HCT116 (cell line): ENCODE measurements at regions not wholly inside any gene's neighbourhood (a gene's known extent, or its start where the extent isn't known, plus 50 kb on each side); places are given as distances from the start of the nearest gene placed in this dataset.

Source experiments
- ATAC-seq: fragments of 200-7000 bp; cut with Tn5 transposase; 2 replicates; pipeline ENCODE4 v1.9.1; 2020; ENCODE audit warnings: mild to moderate bottlenecking, moderate library complexity
- BruUV-seq: library from RNA; stranded (reverse); fragments of 400-500 nt; replicated peaks from 2 replicates; lab custom pipeline; 2021; lab: Mats Ljungman, UMichigan
- CTCF ChIA-PET: fragments of 300-600 bp; sonication (Branson Sonifier 250); formaldehyde crosslinking; loops from one replicate; lab custom pipeline; 2021; ENCODE audit warnings: antibody characterized with exemption; lab: Charles Lee
- POLR2A ChIA-PET: fragments of 300-600, 350-600 bp; sonication (Branson Sonifier 250); formaldehyde crosslinking; loops from one replicate; lab custom pipeline; 2021; ENCODE audit warnings: antibody characterized with exemption; lab: Charles Lee
- RAD21 ChIA-PET, 2 experiments: fragments of 300-600 bp; sonication (Branson Sonifier 250); formaldehyde crosslinking; loops; one replicate each; lab custom pipeline; 2023; ENCODE audit warnings: low total read pairs in 2 of 2; ENCODE audit not compliant: uncharacterized antibody in 2 of 2, unreplicated experiment in 2 of 2, low non-redundant PET in 1 of 2; lab: Charles Lee
- DNase-seq: peaks from one replicate; pipeline ENCODE4 v3.0.0-alpha.2; 2010; ENCODE audit warnings: low read depth, low spot score
- H2AFZ ChIP-seq: fragments of 200-600 bp; shearing (Covaris generic), sonication (generic); 2 replicates; pipeline ENCODE4 v1.6.1; 2017; ENCODE audit warnings: low read depth, mixed run types, mixed read lengths, antibody characterized with exemption, low read length; ENCODE audit not compliant: poor library complexity, severe bottlenecking
- H3K27ac ChIP-seq: 2 replicates; pipeline ENCODE4 v1.5.1; 2012; ENCODE audit warnings: low read depth, low read length
- H3K27me3 ChIP-seq: fragments of 200-600 bp; sonication (generic); 2 replicates; pipeline ENCODE4 v1.6.1; 2016; ENCODE audit warnings: mixed run types, low read length, mixed read lengths; ENCODE audit not compliant: insufficient read depth
- H3K36me3 ChIP-seq, 2 experiments: fragments of 200-500 bp in 1 of 2; fragments of 200-600 bp in 1 of 2; sonication (Bioruptor generic) in 1 of 2; sonication (generic) in 1 of 2; 2 replicates each; pipeline versions ENCODE4 v1.5.1 to v1.6.1; 2014 to 2016; ENCODE audit warnings: low read length in 2 of 2, inconsistent platforms in 1 of 2, mixed read lengths in 1 of 2, mixed run types in 1 of 2; ENCODE audit not compliant: insufficient read depth in 2 of 2, control insufficient read depth in 1 of 2
- H3K4me1 ChIP-seq, 2 experiments: fragments of 200-600 bp in 1 of 2; sonication (generic) in 1 of 2; 2 replicates each; pipeline versions ENCODE4 v1.5.1 to v1.6.1; 2012 to 2017; ENCODE audit warnings: low read length in 2 of 2, inconsistent platforms in 1 of 2, mild to moderate bottlenecking in 1 of 2, mixed read lengths in 1 of 2, mixed run types in 1 of 2, moderate library complexity in 1 of 2; ENCODE audit not compliant: insufficient read depth in 2 of 2, control insufficient read depth in 1 of 2
- H3K4me2 ChIP-seq: fragments of 200-600 bp; sonication (generic); 2 replicates; pipeline ENCODE4 v1.6.1; 2017; ENCODE audit warnings: mixed run types, low read length, mixed read lengths
- H3K4me3 ChIP-seq, 2 experiments: fragments of 200-600 bp in 1 of 2; sonication (generic) in 1 of 2; replicated peaks in 1 of 2; 2 replicates each; pipeline ENCODE4 v1.5.1; 2011 to 2016; ENCODE audit warnings: low read length in 2 of 2, control low read depth in 1 of 2, low read depth in 1 of 2, mild to moderate bottlenecking in 1 of 2, mixed read lengths in 1 of 2, mixed run types in 1 of 2
- H3K79me2 ChIP-seq: fragments of 200-600 bp; sonication (generic); 2 replicates; pipeline ENCODE4 v1.6.1; 2017; ENCODE audit warnings: mild to moderate bottlenecking, mixed run types, low read length, moderate library complexity, mixed read lengths; ENCODE audit not compliant: insufficient read depth
- H3K9ac ChIP-seq: fragments of 200-600 bp; sonication (generic); 2 replicates; pipeline ENCODE4 v1.6.1; 2016; ENCODE audit warnings: low read length, mixed read lengths
- H3K9me2 ChIP-seq: fragments of 200-600 bp; sonication (generic), shearing (Covaris generic); 2 replicates; pipeline ENCODE4 v1.6.1; 2017; ENCODE audit warnings: mixed run types, mild to moderate bottlenecking, moderate library complexity; ENCODE audit not compliant: insufficient read depth
- H3K9me3 ChIP-seq, 2 experiments: fragments of 200-500 bp in 1 of 2; fragments of 200-600 bp in 1 of 2; sonication (Bioruptor generic) in 1 of 2; sonication (generic) in 1 of 2; 2 replicates each; pipeline ENCODE4 v1.6.1; 2014 to 2017; ENCODE audit warnings: low read length in 2 of 2, mixed read lengths in 2 of 2, inconsistent platforms in 1 of 2, low read depth in 1 of 2, mild to moderate bottlenecking in 1 of 2, mixed run types in 1 of 2, moderate library complexity in 1 of 2; ENCODE audit not compliant: control insufficient read depth in 1 of 2, insufficient read depth in 1 of 2
- H4K20me1 ChIP-seq: fragments of 200-600 bp; sonication (generic), shearing (Covaris generic); 2 replicates; pipeline ENCODE4 v1.6.1; 2017; ENCODE audit warnings: mixed run types, mild to moderate bottlenecking, moderate library complexity; ENCODE audit not compliant: insufficient read depth
- CBX3 ChIP-seq: IDR thresholded peaks from 2 replicates; pipeline ENCODE4 v1.6.1; 2012; ENCODE audit warnings: low read depth
- CEBPB ChIP-seq: IDR thresholded peaks from 2 replicates; pipeline ENCODE4 v1.6.1; 2012; ENCODE audit warnings: low read depth
- CTCF ChIP-seq, 3 experiments: fragments of 200-600 bp in 1 of 3; sonication (generic) in 1 of 3; IDR thresholded peaks in 2 of 3; conservative IDR thresholded peaks in 1 of 3; 2 replicates each; pipeline ENCODE4 v1.5.1; 2012 to 2017; ENCODE audit warnings: low read depth in 2 of 3, low read length in 2 of 3, antibody characterized with exemption in 1 of 3, borderline replicate concordance in 1 of 3, control low read depth in 1 of 3, mild to moderate bottlenecking in 1 of 3, mixed read lengths in 1 of 3, mixed run types in 1 of 3, moderate library complexity in 1 of 3; ENCODE audit not compliant: insufficient read depth in 1 of 3
- RAD21 ChIP-seq: IDR thresholded peaks from 2 replicates; pipeline ENCODE4 v1.6.1; 2012; ENCODE audit warnings: low read depth, mild to moderate bottlenecking
- TCF7L2 ChIP-seq: IDR thresholded peaks from 2 replicates; pipeline ENCODE4 v1.7.0; 2011; ENCODE audit warnings: borderline replicate concordance, inconsistent platforms; ENCODE audit not compliant: insufficient read depth, insufficient read length; ENCODE audit errors: extremely low read depth
- YY1 ChIP-seq: IDR thresholded peaks from 2 replicates; pipeline ENCODE4 v1.6.1; 2011; ENCODE audit warnings: low read length, low read depth, moderate library complexity, mild to moderate bottlenecking; ENCODE audit not compliant: insufficient replicate concordance; ENCODE audit errors: extremely low read depth
- intact Hi-C: fragments of 100-400 bp; cut with micrococcal nuclease; formaldehyde crosslinking; loops from 2 replicates; pipeline ENCODE4 v1.10.0; 2022
- TF ChIP-seq, protein P1 (sequence below): IDR thresholded peaks from 2 replicates; pipeline ENCODE4 v1.6.1; 2012
- TF ChIP-seq, protein P2 (sequence below): IDR thresholded peaks from 2 replicates; pipeline ENCODE4 v1.6.1; 2012

DNA sequence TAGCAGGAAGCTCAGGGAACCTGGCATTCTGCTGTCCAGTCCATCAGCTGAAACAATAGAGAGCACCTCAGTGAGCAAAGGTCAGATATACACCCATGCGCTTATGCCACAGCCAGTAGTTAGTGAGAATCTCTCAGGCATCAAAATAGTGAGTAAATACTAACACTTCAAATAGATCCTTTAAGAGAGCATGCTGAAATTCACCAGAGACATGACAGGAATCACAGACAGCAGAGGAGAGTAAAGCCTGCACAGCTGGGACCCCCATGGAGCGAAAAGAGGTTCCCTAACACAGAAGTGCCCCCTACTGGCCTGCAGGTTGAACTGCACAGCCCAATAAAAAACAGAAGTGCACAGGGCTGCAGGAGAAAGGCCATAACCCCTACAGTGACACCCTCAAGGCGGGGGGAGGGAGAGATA, 57.6 kb upstream of the ANTXRL start:
- no peaks in the 10 kb centered on the region for H3K36me3 ChIP-seq
- peaks cover 3 to 11% of the 10 kb centered on the region in 2 experiments; a peak in 2 of 4 replicates for H3K4me1 ChIP-seq
- ChIA-PET CTCF (interaction anchor here (0.7 to 1.3 kb wide), 2 partner anchors 10 to 979 kb away, joined by 3 to 4 read pairs; no protein-coding TSS in a partner anchor), POLR2A (no interaction called here), RAD21 (no interaction called here)
- H3K27ac ChIP-seq = no peak overlapping the region
- TF ChIP-seq RAD21 (peak; percentile 49), CTCF (IDR thresholded peaks at IDR 0.05 in 2 of 3, conservative IDR thresholded peaks at IDR 0.05 in 1 of 3; ENCODE audit: borderline replicate concordance in 1 of 3, insufficient read depth in 1 of 3, low read depth in 2 of 3, low read length in 2 of 3) (peak; percentile 63 to 89 (median 86)), CBX3 (no peak)
- TF ChIP-seq, protein P1, sequence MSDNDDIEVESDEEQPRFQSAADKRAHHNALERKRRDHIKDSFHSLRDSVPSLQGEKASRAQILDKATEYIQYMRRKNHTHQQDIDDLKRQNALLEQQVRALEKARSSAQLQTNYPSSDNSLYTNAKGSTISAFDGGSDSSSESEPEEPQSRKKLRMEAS = 0 out of 2 replicates have a peak, but pooled peaks have one; percentile 3
- intact Hi-C loops = loop anchor here (10.0 kb wide), 2 partner anchors 994 to 1224 kb away; partner anchors contain the start of gene ZNF22
- H3K27me3 ChIP-seq = no peaks in the 10 kb centered on the region
- no peaks in the 10 kb centered on the region for H3K9me2 ChIP-seq
- DNase-seq = no peak
- BruUV-seq = no TSS peak
- H3K4me2 ChIP-seq = peak overlapping the region; percentile 49
- no peaks in the 10 kb centered on the region for H3K9me3 ChIP-seq
- ATAC-seq = peak; percentile 58
- no peak overlapping the region for H3K4me3 ChIP-seq
- H3K79me2 ChIP-seq = no peaks in the 10 kb centered on the region
- H3K9ac ChIP-seq = no peak overlapping the region
- peak overlapping the region; percentile 77 for H2AFZ ChIP-seq
- no peaks in the 10 kb centered on the region for H4K20me1 ChIP-seq

DNA sequence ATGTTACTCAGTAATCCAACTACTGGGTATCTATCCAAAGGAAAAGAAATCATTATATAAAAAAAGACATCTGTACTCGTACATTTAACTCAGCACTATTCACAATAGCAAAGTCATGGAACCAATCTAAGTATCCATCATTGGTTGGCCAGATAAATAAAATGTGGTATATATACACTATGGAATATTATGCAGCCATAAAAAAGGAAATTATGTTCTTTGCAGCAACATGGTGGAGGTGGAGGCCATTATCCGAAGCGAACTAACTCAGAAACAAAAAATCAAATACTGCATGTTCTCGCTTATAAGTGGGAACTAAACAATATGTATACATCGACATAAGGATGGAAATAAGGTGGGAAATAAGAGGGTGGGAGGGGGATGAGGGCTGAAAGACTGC, 56.2 kb upstream of the ANTXRL start:
- intact Hi-C loops = no loop called here
- POLR2A ChIA-PET = no interaction called here
- ATAC-seq = no peak

More for the DNA sequence above, 56.2 kb upstream of the ANTXRL start:
- Histone ChIP-seq H3K9ac (no peak overlapping the region), H3K79me2 (no peaks in the 10 kb centered on the region), H3K36me3 (no peaks in the 10 kb centered on the region), H3K9me2 (no peaks in the 10 kb centered on the region), H3K4me1 (peaks cover 3 to 11% of the 10 kb centered on the region in 2 experiments; a peak in 2 of 4 replicates)
- TF ChIP-seq, protein P2, sequence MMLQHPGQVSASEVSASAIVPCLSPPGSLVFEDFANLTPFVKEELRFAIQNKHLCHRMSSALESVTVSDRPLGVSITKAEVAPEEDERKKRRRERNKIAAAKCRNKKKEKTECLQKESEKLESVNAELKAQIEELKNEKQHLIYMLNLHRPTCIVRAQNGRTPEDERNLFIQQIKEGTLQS = no peak
- TF ChIP-seq TCF7L2 (no peak), YY1 (no peak), CEBPB (no peak)
- TF ChIP-seq, all 23 proteins: peak for 0
- RAD21 ChIA-PET = no interaction called here
- DNase-seq = no peak
- H3K4me3 ChIP-seq = no peak overlapping the region
- H3K4me2 ChIP-seq = no peak overlapping the region
- CTCF ChIA-PET = no interaction called here
- no peaks in the 10 kb centered on the region for H4K20me1 ChIP-seq
- H3K9me3 ChIP-seq = no peaks in the 10 kb centered on the region
- H2AFZ ChIP-seq = no peak overlapping the region
- no TSS peak for BruUV-seq
- H3K27ac ChIP-seq = no peak overlapping the region
- H3K27me3 ChIP-seq = no peaks in the 10 kb centered on the region
